AG04450 (cell line): ENCODE measurements at regions not wholly inside any gene's neighbourhood (a gene's known extent, or its start where the extent isn't known, plus 50 kb on each side); places are given as distances from the start of the nearest gene placed in this dataset.

Experiments used
- CTCF ChIA-PET: fragments of 300-600, 350-600 bp; formaldehyde crosslinking; extraction: SDS; loops from one replicate; lab custom pipeline; 2022; ENCODE audit warnings: antibody characterized with exemption, inconsistent platforms; lab: Charles Lee
- POLR2A ChIA-PET: fragments of 350-600 bp; formaldehyde crosslinking; extraction: SDS; loops from one replicate; lab custom pipeline; 2021; ENCODE audit warnings: antibody characterized with exemption, inconsistent platforms; lab: Yijun Ruan, JAX
- DNase-seq: peaks from one replicate; pipeline ENCODE4 v3.0.0-alpha.2; 2011; ENCODE audit warnings: low read depth, low spot score
- H3K27ac ChIP-seq: one replicate; pipeline ENCODE4 v1.5.1; 2012; ENCODE audit warnings: low read depth, low read length, control low read depth
- H3K27me3 ChIP-seq: one replicate; pipeline ENCODE4 v1.6.0; 2012; ENCODE audit warnings: low read length; ENCODE audit not compliant: control insufficient read depth, insufficient read depth
- H3K4me3 ChIP-seq: 2 replicates; pipeline ENCODE4 v1.5.1; 2011; ENCODE audit warnings: mild to moderate bottlenecking, low read depth, low read length, control low read depth
- H3K9me3 ChIP-seq: 2 replicates; pipeline ENCODE4 v1.5.1; 2012; ENCODE audit warnings: low read length; ENCODE audit not compliant: control insufficient read depth, insufficient read depth
- CTCF ChIP-seq: IDR thresholded peaks from 2 replicates; pipeline ENCODE4 v1.5.1; 2011; ENCODE audit warnings: low read depth, low read length, control low read depth, inconsistent platforms

GRCh38 chr12:97404093-97404492 is 58.5 kb upstream of the RMST start:
- TF ChIP-seq CTCF, result no peak
- H3K9me3 ChIP-seq, result peaks cover 6% of the 10 kb centered on the region; the same call in 1 of the 2 replicates
- DNase-seq, result no peak
- CTCF ChIA-PET, result interaction anchor here (0.7 to 1.2 kb wide), 2 partner anchors 9 to 825 kb away, joined by 3 to 5 read pairs; no protein-coding TSS in a partner anchor
- no peak overlapping the region for H3K4me3 ChIP-seq
- no peaks in the 10 kb centered on the region for H3K27me3 ChIP-seq
- H3K27ac ChIP-seq, result no peak overlapping the region
- POLR2A ChIA-PET, result no interaction called here

GRCh38 chr12:97404543-97404942 is 58.1 kb upstream of the RMST start:
- TF ChIP-seq CTCF, result peak; percentile 41
- POLR2A ChIA-PET, result no interaction called here
- DNase-seq, result no peak

GRCh38 chr12:97408363-97408762 is 54.2 kb upstream of the RMST start:
- CTCF ChIA-PET, result no interaction called here

More at GRCh38 chr12:97404543-97404942, 58.1 kb upstream of the RMST start:
- CTCF ChIA-PET, result interaction anchor here (0.7 to 1.4 kb wide), 3 partner anchors 9 to 825 kb away, joined by 3 to 5 read pairs (median 4); no protein-coding TSS in a partner anchor
- no peak overlapping the region for H3K27ac ChIP-seq
- H3K4me3 ChIP-seq, result no peak overlapping the region
- H3K9me3 ChIP-seq, result peaks cover 6% of the 10 kb centered on the region; the same call in 1 of the 2 replicates
- no peaks in the 10 kb centered on the region for H3K27me3 ChIP-seq

GRCh38 chr12:97411341-97411740 is 51.3 kb upstream of the RMST start:
- no peak overlapping the region for H3K27ac ChIP-seq

More at GRCh38 chr12:97408363-97408762, 54.2 kb upstream of the RMST start:
- Histone ChIP-seq H3K4me3 (no peak overlapping the region), H3K27me3 (no peaks in the 10 kb centered on the region), H3K9me3 (peaks cover 6% of the 10 kb centered on the region; the same call in 1 of the 2 replicates), H3K27ac (no peak overlapping the region)
- DNase-seq, result no peak
- POLR2A ChIA-PET, result no interaction called here
- TF ChIP-seq CTCF, result no peak

More at GRCh38 chr12:97411341-97411740, 51.3 kb upstream of the RMST start:
- no peak for TF ChIP-seq CTCF
- CTCF ChIA-PET, result no interaction called here
- no peaks in the 10 kb centered on the region for H3K27me3 ChIP-seq
- H3K4me3 ChIP-seq, result no peak overlapping the region
- POLR2A ChIA-PET, result no interaction called here
- no peak for DNase-seq
- no peaks in the 10 kb centered on the region for H3K9me3 ChIP-seq
